ENCODE measurements at regions not wholly inside any gene's neighbourhood (a gene's known extent, or its start where the extent isn't known, plus 50 kb on each side); places are given as distances from the start of the nearest gene placed in this dataset.
"Not testable (repeated sequence)": the region's sequence is repeated elsewhere in the genome, so short reads cannot be mapped to it uniquely, and the experiment has no call there.

GRCh38 chr16:77500934-77501664 lies 66.3 kb upstream of the ADAMTS18 start:
- TF ChIP-seq CTCF (IDR thresholded peaks at IDR 0.05), result no peak
- no peak for TF ChIP-seq POLR2A (IDR thresholded peaks at IDR 0.05)
- no peak for DNase-seq
- WGBS, 2 donors, result 65 to 68% methylated on average over 7 of the region's 7 CpGs
- intact Hi-C loops (cut with DNase I), result no loop called here
- H3K4me3 ChIP-seq, result no peak overlapping the region
- H3K36me3 ChIP-seq (replicated peaks in 1 of 2; ENCODE audit: insufficient read depth in 1 of 2, low read depth in 2 of 2), result no peaks in the 10 kb centered on the region
- no peak overlapping the region for H3K27ac ChIP-seq
- no peaks in the 10 kb centered on the region for H3K4me1 ChIP-seq
- no peak for ATAC-seq
- H3K27me3 ChIP-seq, result no peaks in the 10 kb centered on the region
- no peaks in the 10 kb centered on the region for H3K9me3 ChIP-seq

- ATAC-seq (no peak), DNase-seq (no peak)
- 71 to 80% methylated on average over 6 of the region's 6 CpGs for WGBS, 2 donors
- Histone ChIP-seq H3K36me3 (replicated peaks in 1 of 2; ENCODE audit: insufficient read depth in 1 of 2, low read depth in 2 of 2) (no peaks in the 10 kb centered on the region), H3K4me1 (no peaks in the 10 kb centered on the region), H3K27ac (no peak overlapping the region), H3K9me3 (no peaks in the 10 kb centered on the region), H3K27me3 (no peaks in the 10 kb centered on the region), H3K4me3 (no peak overlapping the region)
- intact Hi-C loops (cut with DNase I), result no loop called here
- no peak for TF ChIP-seq CTCF (IDR thresholded peaks at IDR 0.05)
- TF ChIP-seq POLR2A (IDR thresholded peaks at IDR 0.05), result no peak
Measured at GRCh38 chr16:77502448-77502847, 67.6 kb upstream of the ADAMTS18 start.

GRCh38 chr16:77506492-77506891 lies 71.7 kb upstream of the ADAMTS18 start:
- H3K27me3 ChIP-seq; ATAC-seq; DNase-seq; H3K27ac ChIP-seq; H3K9me3 ChIP-seq; intact Hi-C loops (cut with DNase I); H3K4me1 ChIP-seq; H3K4me3 ChIP-seq; H3K36me3 ChIP-seq (replicated peaks in 1 of 2; ENCODE audit: insufficient read depth in 1 of 2, low read depth in 2 of 2): not testable (repeated sequence)
- 82 to 86% methylated on average over 2 of the region's 2 CpGs for WGBS, 2 donors

- Histone ChIP-seq H3K36me3 (replicated peaks in 1 of 2; ENCODE audit: insufficient read depth in 1 of 2, low read depth in 2 of 2) (no peaks in the 10 kb centered on the region), H3K27me3 (no peaks in the 10 kb centered on the region), H3K9me3 (no peaks in the 10 kb centered on the region), H3K27ac (no peak overlapping the region), H3K4me1 (no peaks in the 10 kb centered on the region), H3K4me3 (no peak overlapping the region)
- intact Hi-C loops (cut with DNase I), result no loop called here
- ATAC-seq (no peak), DNase-seq (no peak)
- TF ChIP-seq POLR2A (IDR thresholded peaks at IDR 0.05) (no peak), CTCF (IDR thresholded peaks at IDR 0.05) (no peak)
- WGBS, 2 donors, result 66 to 85% methylated on average over 5 of the region's 5 CpGs
Measured at GRCh38 chr16:77509051-77509450, 74.2 kb upstream of the ADAMTS18 start.

GRCh38 chr16:77509796-77510195 lies 75.0 kb upstream of the ADAMTS18 start:
- no peak overlapping the region for H3K4me3 ChIP-seq
- no peaks in the 10 kb centered on the region for H3K27me3 ChIP-seq
- no peaks in the 10 kb centered on the region for H3K36me3 ChIP-seq (replicated peaks in 1 of 2; ENCODE audit: insufficient read depth in 1 of 2, low read depth in 2 of 2)
- WGBS, 2 donors, result 23 to 34% methylated on average over 6 of the region's 6 CpGs
- DNase-seq (no peak), ATAC-seq (no peak)
- no peaks in the 10 kb centered on the region for H3K9me3 ChIP-seq
- no peaks in the 10 kb centered on the region for H3K4me1 ChIP-seq
- TF ChIP-seq CTCF (IDR thresholded peaks at IDR 0.05) (no peak), POLR2A (IDR thresholded peaks at IDR 0.05) (no peak)
- intact Hi-C loops (cut with DNase I), result no loop called here
- H3K27ac ChIP-seq, result no peak overlapping the region
